Ecto neural progenitor cell (in vitro differentiated cells): ENCODE measurements at regions not wholly inside any gene's neighbourhood (a gene's known extent, or its start where the extent isn't known, plus 50 kb on each side); places are given as distances from the start of the nearest gene placed in this dataset.

Source experiments
- DNase-seq: peaks from one replicate; pipeline ENCODE4 v3.0.0-alpha.2; 2018; ENCODE audit warnings: low spot score

GRCh38 chr7:114856625-114857024 lies 65.3 kb upstream of the MDFIC start:
- no peak for DNase-seq

- no peak for DNase-seq
Observed at GRCh38 chr7:114857605-114858004, 64.3 kb upstream of the MDFIC start.

GRCh38 chr7:114859477-114859876 lies 62.4 kb upstream of the MDFIC start:
- no peak for DNase-seq

- DNase-seq: no peak
Observed at GRCh38 chr7:114860206-114860605, 61.7 kb upstream of the MDFIC start.

- DNase-seq: no peak
Observed at GRCh38 chr7:114862406-114862805, 59.5 kb upstream of the MDFIC start.

GRCh38 chr7:114864278-114864677 lies 57.6 kb upstream of the MDFIC start:
- DNase-seq: no peak

GRCh38 chr7:114865564-114865963 lies 56.3 kb upstream of the MDFIC start:
- DNase-seq: peak; percentile 52
